ENCODE measurements at regions not wholly inside any gene's neighbourhood (a gene's known extent, or its start where the extent isn't known, plus 50 kb on each side); places are given as distances from the start of the nearest gene placed in this dataset.

- Histone ChIP-seq H2AK5ac (ENCODE audit: low read depth, low read length) (no peak overlapping the region), H3K4me2 (ENCODE audit: insufficient read depth in 1 of 2, low read depth in 2 of 2, low read length in 2 of 2) (no peak overlapping the region), H4K20me1 (replicated peaks in 1 of 2; ENCODE audit: control insufficient read depth in 1 of 2, insufficient read depth in 2 of 2, low read length in 2 of 2) (no peaks in the 10 kb centered on the region), H2BK5ac (ENCODE audit: low read depth, low read length) (no peak overlapping the region), H3K4ac (replicated peaks; ENCODE audit: insufficient read length, low read depth, low read length) (no peak overlapping the region), H2BK15ac (ENCODE audit: low read length) (no peak overlapping the region), H3K56ac (replicated peaks; ENCODE audit: insufficient read length, low read depth, low read length) (no peak overlapping the region), H3K14ac (ENCODE audit: insufficient read length) (no peak overlapping the region), H4K5ac (ENCODE audit: insufficient read length, low read depth, low read length) (no peak overlapping the region), H3K27ac (ENCODE audit: low read depth, low read length) (no peak overlapping the region), H3K9me3 (ENCODE audit: insufficient read depth in 2 of 2, low read depth in 1 of 2, low read length in 1 of 2) (no peaks in the 10 kb centered on the region; a peak in 1 of 4 replicates), H2BK20ac (ENCODE audit: low read length) (no peak overlapping the region), H2BK12ac (ENCODE audit: low read depth, low read length) (no peak overlapping the region), H3K18ac (ENCODE audit: extremely low read depth, low read length) (no peak overlapping the region), H3K23ac (ENCODE audit: insufficient read length) (no peak overlapping the region), H3K4me3 (ENCODE audit: extremely low read depth in 1 of 4, insufficient read depth in 2 of 4, low read depth in 3 of 4, low read length in 4 of 4) (no peak overlapping the region), H4K8ac (ENCODE audit: extremely low read depth, insufficient read depth, low read length) (no peak overlapping the region), H3K36me3 (ENCODE audit: control insufficient read depth in 2 of 4, insufficient read depth in 4 of 4, low read length in 3 of 4) (no peaks in the 10 kb centered on the region), H3K79me1 (ENCODE audit: low read depth, low read length) (no peaks in the 10 kb centered on the region), H3K9ac (replicated peaks in 1 of 4; ENCODE audit: extremely low read depth in 1 of 4, low read depth in 3 of 4, low read length in 3 of 4) (no peak overlapping the region), H3K27me3 (replicated peaks in 1 of 4; ENCODE audit: control insufficient read depth in 3 of 4, extremely low read depth in 1 of 4, insufficient read depth in 3 of 4, low read length in 3 of 4) (no peaks in the 10 kb centered on the region), H3K23me2 (ENCODE audit: low read depth, low read length) (no peaks in the 10 kb centered on the region), H2AFZ (ENCODE audit: low read length) (no peak overlapping the region), H3K79me2 (ENCODE audit: control insufficient read depth in 1 of 2, insufficient read depth in 2 of 2, low read length in 2 of 2) (no peaks in the 10 kb centered on the region), H3K4me1 (replicated peaks in 1 of 4; ENCODE audit: control insufficient read depth in 3 of 4, insufficient read depth in 4 of 4, low read length in 3 of 4) (no peaks in the 10 kb centered on the region), H4K91ac (replicated peaks; ENCODE audit: insufficient read length, low read length) (no peak overlapping the region), H2BK120ac (replicated peaks; ENCODE audit: low read depth, low read length) (no peak overlapping the region)
- ChIA-PET CTCF (ENCODE audit: partially characterized antibody) (interaction anchor here (0.8 to 1.7 kb wide), 8 partner anchors 9 to 422 kb away, joined by 3 to 5 read pairs (median 4); no protein-coding TSS in a partner anchor), POLR2A (ENCODE audit: partially characterized antibody) (no interaction called here)
- FAIRE-seq: no peak
- no peak for DNase-seq (ENCODE audit: low read depth in 1 of 2, low spot score in 2 of 2)
- WGBS, 2 experiments (ENCODE audit: extremely low coverage in 1 of 2, insufficient coverage in 1 of 2, insufficient read length in 1 of 2, insufficient replicate concordance in 2 of 2, low coverage in 1 of 2, low lambda C conversion rate in 2 of 2, missing lambda C conversion rate in 1 of 2): 89% methylated on average over 5 of the region's 5 CpGs; no CpG with 5 or more reads in 1 of the 2 experiments
- peak in 1 of 3 experiments; percentile 13; a peak in 1 of 4 replicates for TF ChIP-seq CTCF (IDR thresholded peaks at IDR 0.05; ENCODE audit: control extremely low read depth in 1 of 3, insufficient read depth in 1 of 3, low read depth in 1 of 3, low read length in 3 of 3)
- TF ChIP-seq RAD21 (IDR thresholded peaks at IDR 0.05 in 1 of 2, conservative IDR thresholded peaks at IDR 0.05 in 1 of 2; ENCODE audit: low read depth in 2 of 2, low read length in 2 of 2): 0 out of 4 replicates have a peak, but pooled peaks of 1 of the 2 experiments have one; percentile 2
- no peak for TF ChIP-seq PHF8 (conservative IDR thresholded peaks at IDR 0.05; ENCODE audit: low read depth, low read length)
These were observed 217.9 kb downstream of the CTH start for GRCh38 chr1:70628973-70629372.
